Tibial nerve (tissue), 4 donors: ENCODE measurements at regions not wholly inside any gene's neighbourhood (a gene's known extent, or its start where the extent isn't known, plus 50 kb on each side); places are given as distances from the start of the nearest gene placed in this dataset.

ENCODE experiments used
- DNase-seq, 2 donors: peaks; one replicate each; pipeline ENCODE4 v3.0.0-alpha.2; 2019; ENCODE audit warnings: low spot score in 2 of 2
- H3K27ac ChIP-seq, 4 donors: fragments of 200-600 bp; sonication (generic) in 3 of 4; one replicate each; pipeline ENCODE4 v1.5.1; 2017 to 2019; ENCODE audit warnings: mild to moderate bottlenecking in 1 of 4
- H3K27me3 ChIP-seq, 2 donors: fragments of 200-600 bp; sonication (generic) in 1 of 2; one replicate each; pipeline versions ENCODE4 v1.5.1 to v1.6.0; 2017 to 2019
- H3K36me3 ChIP-seq, 3 donors: fragments of 200-600 bp; sonication (generic); one replicate each; pipeline ENCODE4 v1.5.1; 2018 to 2019
- H3K4me1 ChIP-seq, 4 donors: fragments of 200-600 bp; sonication (generic) in 3 of 4; one replicate each; pipeline ENCODE4 v1.5.1; 2017 to 2019
- H3K4me3 ChIP-seq, 4 donors: fragments of 200-600 bp; sonication (generic) in 3 of 4; one replicate each; pipeline ENCODE4 v1.5.1; 2017 to 2019; ENCODE audit warnings: mild to moderate bottlenecking in 1 of 4, moderate library complexity in 1 of 4
- H3K9me3 ChIP-seq, 4 donors: fragments of 200-600 bp; sonication (generic) in 3 of 4; one replicate each; pipeline ENCODE4 v1.5.1; 2017 to 2019
- EP300 ChIP-seq, 2 donors: sonication (generic); formaldehyde crosslinking; IDR thresholded peaks; one replicate each; pipeline ENCODE4 v1.6.1; 2017; ENCODE audit warnings: antibody characterized with exemption in 2 of 2, mild to moderate bottlenecking in 1 of 2
- POLR2A ChIP-seq, 2 donors: fragments of 450-650 bp; IDR thresholded peaks; one replicate each; pipeline ENCODE4 v1.6.1; 2017; ENCODE audit warnings: antibody characterized with exemption in 2 of 2, mild to moderate bottlenecking in 2 of 2, moderate library complexity in 2 of 2
- WGBS, 2 donors: methylation state at CpG; one replicate each; pipeline ENCODE4 v1.1.5; 2018; 5-methylcytosine and 5-hydroxymethylcytosine counted together
- TF ChIP-seq, protein P1 (sequence below), 5 experiments: fragments of 200-600 bp in 3 of 5; fragments of 450-650 bp in 2 of 5; sonication (generic) in 3 of 5; IDR thresholded peaks; one replicate each; pipeline ENCODE4 v1.5.1; 2016 to 2019; ENCODE audit warnings: antibody characterized with exemption in 5 of 5, mild to moderate bottlenecking in 3 of 5, moderate library complexity in 2 of 5

DNA sequence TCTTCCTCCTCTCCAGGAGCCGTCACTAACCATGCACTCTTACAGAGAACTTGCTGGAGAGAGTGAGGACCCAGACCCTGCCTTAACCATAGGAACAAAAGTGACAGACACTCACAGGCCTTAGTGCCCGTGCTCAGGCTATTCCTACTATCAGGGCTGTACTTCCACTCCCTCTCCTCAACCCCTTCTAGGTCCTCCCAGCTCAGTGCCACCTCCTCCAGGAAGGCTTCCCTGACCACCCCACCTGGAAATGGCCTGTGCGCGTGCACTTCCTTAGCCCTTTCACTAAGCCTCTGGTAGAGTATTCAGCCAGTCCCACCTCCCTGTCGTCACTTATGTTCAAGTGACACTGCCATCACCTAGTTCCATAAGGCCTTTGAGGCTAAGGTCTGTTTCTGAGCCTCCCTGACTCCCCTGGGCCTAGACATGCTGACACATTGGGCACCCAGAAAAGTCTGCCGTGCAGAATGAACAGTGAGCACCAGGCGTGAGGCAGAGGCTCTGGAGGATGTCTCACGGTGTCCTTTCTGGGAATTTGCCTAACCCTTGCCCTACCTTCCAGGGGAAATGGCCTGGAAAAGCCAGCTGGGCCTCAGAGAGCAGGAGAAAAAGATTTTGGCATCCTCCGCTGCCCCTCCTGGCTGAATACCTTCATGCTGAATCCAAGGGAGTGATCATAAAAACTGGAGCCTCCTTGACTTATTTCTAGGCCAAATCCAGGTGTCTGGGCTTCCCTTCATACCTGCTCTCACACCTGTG is 108.6 kb upstream of the SMAD3 start:
- no peak for TF ChIP-seq EP300 (IDR thresholded peaks at IDR 0.05)
- TF ChIP-seq, protein P1, sequence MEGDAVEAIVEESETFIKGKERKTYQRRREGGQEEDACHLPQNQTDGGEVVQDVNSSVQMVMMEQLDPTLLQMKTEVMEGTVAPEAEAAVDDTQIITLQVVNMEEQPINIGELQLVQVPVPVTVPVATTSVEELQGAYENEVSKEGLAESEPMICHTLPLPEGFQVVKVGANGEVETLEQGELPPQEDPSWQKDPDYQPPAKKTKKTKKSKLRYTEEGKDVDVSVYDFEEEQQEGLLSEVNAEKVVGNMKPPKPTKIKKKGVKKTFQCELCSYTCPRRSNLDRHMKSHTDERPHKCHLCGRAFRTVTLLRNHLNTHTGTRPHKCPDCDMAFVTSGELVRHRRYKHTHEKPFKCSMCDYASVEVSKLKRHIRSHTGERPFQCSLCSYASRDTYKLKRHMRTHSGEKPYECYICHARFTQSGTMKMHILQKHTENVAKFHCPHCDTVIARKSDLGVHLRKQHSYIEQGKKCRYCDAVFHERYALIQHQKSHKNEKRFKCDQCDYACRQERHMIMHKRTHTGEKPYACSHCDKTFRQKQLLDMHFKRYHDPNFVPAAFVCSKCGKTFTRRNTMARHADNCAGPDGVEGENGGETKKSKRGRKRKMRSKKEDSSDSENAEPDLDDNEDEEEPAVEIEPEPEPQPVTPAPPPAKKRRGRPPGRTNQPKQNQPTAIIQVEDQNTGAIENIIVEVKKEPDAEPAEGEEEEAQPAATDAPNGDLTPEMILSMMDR (IDR thresholded peaks at IDR 0.05): no peak
- DNase-seq: no peak
- 84 to 92% methylated on average over 7 to 9 of the region's 9 CpGs for WGBS, 2 donors
- Histone ChIP-seq H3K36me3 (no peaks in the 10 kb centered on the region), H3K27ac (no peak overlapping the region), H3K27me3 (no peaks in the 10 kb centered on the region), H3K4me3 (no peak overlapping the region), H3K4me1 (no peaks in the 10 kb centered on the region), H3K9me3 (no peaks in the 10 kb centered on the region)

DNA sequence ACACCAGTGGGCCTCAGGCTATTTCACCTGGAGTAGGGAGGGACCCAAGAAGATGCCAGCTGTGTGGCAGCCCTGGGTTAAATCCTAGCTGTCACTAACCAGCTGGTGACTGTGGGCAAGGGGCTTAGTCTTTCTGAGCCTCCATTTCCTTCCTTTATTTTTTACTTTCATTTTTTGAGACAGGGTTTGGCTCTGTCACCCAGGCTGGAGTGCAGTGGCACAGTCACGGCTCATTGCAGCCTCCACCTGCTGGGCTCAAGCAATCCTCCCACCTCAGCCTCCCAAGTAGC is 108.0 kb upstream of the SMAD3 start:
- DNase-seq: no peak
- 75 to 93% methylated on average over 1 of the region's 1 CpG for WGBS, 2 donors
- TF ChIP-seq, protein P1 (IDR thresholded peaks at IDR 0.05): no peak
- TF ChIP-seq POLR2A (IDR thresholded peaks at IDR 0.05) (no peak), EP300 (IDR thresholded peaks at IDR 0.05) (no peak)
- Histone ChIP-seq H3K27me3 (no peaks in the 10 kb centered on the region), H3K4me3 (no peak overlapping the region), H3K27ac (no peak overlapping the region), H3K36me3 (no peaks in the 10 kb centered on the region), H3K9me3 (no peaks in the 10 kb centered on the region), H3K4me1 (no peaks in the 10 kb centered on the region)

DNA sequence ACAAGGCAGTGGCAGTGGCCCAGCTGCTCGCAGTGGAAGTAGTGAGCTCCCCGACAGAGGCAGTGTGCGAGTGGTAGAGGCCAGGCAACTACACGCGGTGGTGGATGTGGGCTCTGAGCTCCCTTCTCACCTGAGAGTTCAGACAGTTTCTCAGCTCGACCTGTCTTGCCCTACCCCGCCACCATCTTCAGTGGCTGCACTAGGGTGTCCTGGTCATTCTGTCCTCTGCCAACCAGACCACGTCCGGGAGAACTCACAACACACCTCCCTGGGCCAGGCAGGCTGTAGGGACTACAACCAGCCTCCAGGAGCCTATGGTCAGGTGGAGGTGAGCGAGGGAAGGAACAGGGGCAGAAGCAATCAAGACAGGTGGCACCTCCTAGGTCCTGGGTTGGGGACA is 106.3 kb upstream of the SMAD3 start:
- Histone ChIP-seq H3K27ac (no peak overlapping the region), H3K27me3 (no peaks in the 10 kb centered on the region), H3K36me3 (no peaks in the 10 kb centered on the region), H3K9me3 (no peaks in the 10 kb centered on the region), H3K4me1 (no peaks in the 10 kb centered on the region), H3K4me3 (no peak overlapping the region)
- TF ChIP-seq, protein P1 (IDR thresholded peaks at IDR 0.05): no peak
- TF ChIP-seq POLR2A (IDR thresholded peaks at IDR 0.05) (no peak), EP300 (IDR thresholded peaks at IDR 0.05) (no peak)
- DNase-seq: no peak
- WGBS, 2 donors: 93% methylated on average over 10 of the region's 10 CpGs

DNA sequence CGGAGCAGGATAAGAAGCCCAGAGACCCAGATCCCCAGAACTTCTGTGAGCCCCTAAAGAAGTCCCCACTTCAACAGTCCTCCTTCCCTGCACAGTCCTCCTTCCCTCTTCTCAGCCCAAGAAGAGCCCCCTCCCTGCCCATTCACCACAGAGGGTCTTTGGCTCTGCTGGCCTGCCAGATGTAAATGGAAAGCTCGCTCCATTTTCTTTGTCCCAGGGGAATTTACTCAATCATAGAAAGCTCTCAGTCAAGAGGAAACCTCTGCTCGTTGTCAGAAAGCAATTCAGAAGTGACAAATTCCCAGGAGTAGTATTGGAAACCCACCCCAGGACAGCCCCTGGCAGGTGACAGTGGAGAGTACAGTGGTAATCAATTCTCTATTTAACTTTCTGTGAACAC is 105.5 kb upstream of the SMAD3 start:
- Histone ChIP-seq H3K4me3 (no peak overlapping the region), H3K27ac (no peak overlapping the region), H3K9me3 (no peaks in the 10 kb centered on the region), H3K36me3 (no peaks in the 10 kb centered on the region), H3K27me3 (no peaks in the 10 kb centered on the region), H3K4me1 (no peaks in the 10 kb centered on the region)
- TF ChIP-seq EP300 (IDR thresholded peaks at IDR 0.05): no peak
- TF ChIP-seq, protein P1 (IDR thresholded peaks at IDR 0.05): no peak
- no peak for TF ChIP-seq POLR2A (IDR thresholded peaks at IDR 0.05)
- WGBS, 2 donors: 49 to 50% methylated on average over 3 of the region's 3 CpGs
- no peak for DNase-seq

DNA sequence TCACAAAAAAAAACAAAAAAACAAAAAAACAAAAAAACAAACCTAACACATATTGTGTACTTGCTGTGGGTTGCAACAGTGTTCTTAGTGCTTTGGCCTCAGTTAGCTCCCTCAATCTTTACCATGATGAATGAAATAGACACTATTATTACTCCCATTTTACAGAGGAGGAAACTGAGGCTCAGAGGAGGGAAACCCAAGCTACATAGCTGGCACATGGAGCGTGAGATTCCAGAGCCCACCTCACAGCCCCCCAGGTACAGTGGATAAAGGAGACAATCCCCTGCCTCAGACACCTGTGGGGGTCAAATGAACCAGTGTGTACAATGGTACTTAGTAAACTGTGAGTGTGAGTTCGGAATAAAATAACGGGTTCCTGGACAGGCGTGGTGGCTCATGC is 104.9 kb upstream of the SMAD3 start:
- DNase-seq: no peak
- H3K4me1 ChIP-seq: no peaks in the 10 kb centered on the region
- WGBS, 2 donors: 96 to 97% methylated on average over 4 of the region's 4 CpGs

More for the DNA sequence above, 104.9 kb upstream of the SMAD3 start:
- TF ChIP-seq POLR2A (IDR thresholded peaks at IDR 0.05) (no peak), EP300 (IDR thresholded peaks at IDR 0.05) (no peak)
- TF ChIP-seq, protein P1 (IDR thresholded peaks at IDR 0.05): no peak
- H3K4me3 ChIP-seq: no peak overlapping the region
- no peaks in the 10 kb centered on the region for H3K27me3 ChIP-seq
- no peaks in the 10 kb centered on the region for H3K9me3 ChIP-seq
- H3K27ac ChIP-seq: no peak overlapping the region
- no peaks in the 10 kb centered on the region for H3K36me3 ChIP-seq
